PC-3 (cell line): ENCODE measurements at regions not wholly inside any gene's neighbourhood (a gene's known extent, or its start where the extent isn't known, plus 50 kb on each side); places are given as distances from the start of the nearest gene placed in this dataset.

Source experiments
- EZH2 ChIP-seq: fragments of 300-600 bp; sonication (generic); IDR thresholded peaks from one replicate; pipeline ENCODE4 v1.6.1; 2017; ENCODE audit warnings: antibody characterized with exemption, mild to moderate bottlenecking, low read length; ENCODE audit not compliant: unreplicated experiment
- EZH2phosphoT487 ChIP-seq: fragments of 300-600 bp; sonication (generic); IDR thresholded peaks from 2 replicates; pipeline ENCODE4 v1.6.1; 2018; ENCODE audit warnings: mild to moderate bottlenecking, antibody characterized with exemption, low read length, borderline replicate concordance
- TF ChIP-seq, protein P1 (sequence below): fragments of 300-600 bp; sonication (generic); conservative IDR thresholded peaks from 2 replicates; pipeline ENCODE4 v1.5.1; 2017; ENCODE audit warnings: antibody characterized with exemption, low read depth, mild to moderate bottlenecking, low read length

DNA sequence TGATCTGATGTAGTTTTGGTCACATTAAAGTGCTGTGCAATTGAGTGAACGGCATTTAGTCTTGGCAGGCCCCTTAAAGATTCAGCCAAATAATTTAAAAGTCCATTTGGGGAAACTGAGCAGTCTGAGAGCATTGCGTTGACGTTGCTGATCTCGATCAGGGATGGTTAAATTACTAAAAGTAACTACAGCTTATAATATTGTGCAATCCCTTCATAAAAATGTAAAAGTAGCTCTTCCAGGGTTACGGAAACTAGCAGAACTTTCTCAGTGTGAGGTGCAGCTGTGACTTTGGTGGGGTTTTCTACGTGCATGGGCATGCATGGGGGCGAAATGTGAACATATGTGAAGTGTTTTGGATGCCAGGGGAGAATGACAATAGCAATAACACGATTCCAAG is 184.5 kb upstream of the RNF32 start:
- no peak for TF ChIP-seq EZH2
- TF ChIP-seq, protein P1, sequence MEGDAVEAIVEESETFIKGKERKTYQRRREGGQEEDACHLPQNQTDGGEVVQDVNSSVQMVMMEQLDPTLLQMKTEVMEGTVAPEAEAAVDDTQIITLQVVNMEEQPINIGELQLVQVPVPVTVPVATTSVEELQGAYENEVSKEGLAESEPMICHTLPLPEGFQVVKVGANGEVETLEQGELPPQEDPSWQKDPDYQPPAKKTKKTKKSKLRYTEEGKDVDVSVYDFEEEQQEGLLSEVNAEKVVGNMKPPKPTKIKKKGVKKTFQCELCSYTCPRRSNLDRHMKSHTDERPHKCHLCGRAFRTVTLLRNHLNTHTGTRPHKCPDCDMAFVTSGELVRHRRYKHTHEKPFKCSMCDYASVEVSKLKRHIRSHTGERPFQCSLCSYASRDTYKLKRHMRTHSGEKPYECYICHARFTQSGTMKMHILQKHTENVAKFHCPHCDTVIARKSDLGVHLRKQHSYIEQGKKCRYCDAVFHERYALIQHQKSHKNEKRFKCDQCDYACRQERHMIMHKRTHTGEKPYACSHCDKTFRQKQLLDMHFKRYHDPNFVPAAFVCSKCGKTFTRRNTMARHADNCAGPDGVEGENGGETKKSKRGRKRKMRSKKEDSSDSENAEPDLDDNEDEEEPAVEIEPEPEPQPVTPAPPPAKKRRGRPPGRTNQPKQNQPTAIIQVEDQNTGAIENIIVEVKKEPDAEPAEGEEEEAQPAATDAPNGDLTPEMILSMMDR: no peak
- no peak for TF ChIP-seq EZH2phosphoT487
